ENCODE measurements at regions not wholly inside any gene's neighbourhood (a gene's known extent, or its start where the extent isn't known, plus 50 kb on each side); places are given as distances from the start of the nearest gene placed in this dataset.

DNA sequence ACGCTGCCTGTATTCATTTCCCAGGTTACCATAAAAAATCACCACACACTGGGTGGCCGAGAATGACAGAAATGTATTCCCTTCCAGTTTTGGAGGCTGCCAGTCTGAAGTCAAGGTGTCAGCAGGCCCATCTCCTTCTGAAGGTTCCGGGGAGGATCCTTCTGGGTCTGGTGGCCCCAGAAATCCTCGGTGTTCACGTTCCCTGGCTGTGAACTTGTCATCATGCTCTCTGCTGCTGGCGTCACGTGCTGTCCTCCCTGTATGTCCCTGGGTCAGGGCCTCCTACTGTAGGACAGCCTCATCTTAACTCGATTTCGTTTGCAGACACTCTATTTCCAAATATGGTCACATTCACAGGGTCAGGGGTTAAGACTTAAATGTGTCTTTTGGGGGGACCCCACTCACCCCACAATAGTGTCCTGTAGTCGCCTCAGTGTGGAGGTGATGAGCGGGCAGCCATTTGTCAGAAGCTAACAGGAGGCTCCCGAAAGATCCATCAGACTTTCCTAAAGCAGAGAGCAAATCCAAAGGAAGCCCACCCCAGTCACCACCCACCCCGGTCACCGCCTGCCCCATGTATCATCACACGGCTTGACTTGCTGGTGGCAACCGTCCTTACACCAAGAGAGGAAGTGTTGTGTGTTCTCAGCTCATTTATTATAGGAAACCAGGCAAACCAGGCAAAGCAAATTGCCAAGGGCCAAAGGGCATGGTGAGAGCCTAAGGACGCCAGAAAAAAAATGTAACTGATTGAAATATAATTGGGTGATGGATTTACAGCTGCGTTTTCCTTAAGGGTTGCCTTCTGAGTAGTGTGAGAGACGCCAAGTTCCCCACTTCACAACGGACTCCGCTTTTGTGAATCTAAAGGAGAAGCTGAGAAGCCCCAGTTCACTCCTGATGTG is 148.8 kb upstream of the ZNF236 start:
- H3K36me3 ChIP-seq (ENCODE audit: control insufficient read depth in 1 of 2, insufficient read depth in 2 of 2, low read length in 2 of 2): no peaks in the 10 kb centered on the region
- no peaks in the 10 kb centered on the region for H3K9me3 ChIP-seq (ENCODE audit: control insufficient read depth in 1 of 2, insufficient read depth in 1 of 2, low read depth in 1 of 2, low read length in 2 of 2)
- no peak overlapping the region for H3K4me3 ChIP-seq (replicated peaks in 1 of 2; ENCODE audit: low read depth in 1 of 2, low read length in 2 of 2)
- H3K27ac ChIP-seq (ENCODE audit: low read depth, low read length): no peak overlapping the region
- no peaks in the 10 kb centered on the region for H3K4me1 ChIP-seq (ENCODE audit: control insufficient read depth in 1 of 2, insufficient read depth in 2 of 2, low read length in 2 of 2)
- H3K27me3 ChIP-seq (ENCODE audit: insufficient read depth, low read length): peaks cover 4% of the 10 kb centered on the region; the same call in 1 of the 2 replicates
- CTCF ChIA-PET: no interaction called here
- intact Hi-C loops (cut with micrococcal nuclease): no loop called here
- DNase-seq (ENCODE audit: low read depth, low spot score) (no peak), ATAC-seq (no peak)
- H3K9me2 ChIP-seq (ENCODE audit: insufficient read depth): no peaks in the 10 kb centered on the region
- no peak overlapping the region for H3K9ac ChIP-seq (ENCODE audit: low read length)
- TF ChIP-seq, protein P1, sequence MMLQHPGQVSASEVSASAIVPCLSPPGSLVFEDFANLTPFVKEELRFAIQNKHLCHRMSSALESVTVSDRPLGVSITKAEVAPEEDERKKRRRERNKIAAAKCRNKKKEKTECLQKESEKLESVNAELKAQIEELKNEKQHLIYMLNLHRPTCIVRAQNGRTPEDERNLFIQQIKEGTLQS (IDR thresholded peaks at IDR 0.05): no peak
- no peak for TF ChIP-seq SRF (IDR thresholded peaks at IDR 0.05; ENCODE audit: low read depth)
- TF ChIP-seq, protein P2, sequence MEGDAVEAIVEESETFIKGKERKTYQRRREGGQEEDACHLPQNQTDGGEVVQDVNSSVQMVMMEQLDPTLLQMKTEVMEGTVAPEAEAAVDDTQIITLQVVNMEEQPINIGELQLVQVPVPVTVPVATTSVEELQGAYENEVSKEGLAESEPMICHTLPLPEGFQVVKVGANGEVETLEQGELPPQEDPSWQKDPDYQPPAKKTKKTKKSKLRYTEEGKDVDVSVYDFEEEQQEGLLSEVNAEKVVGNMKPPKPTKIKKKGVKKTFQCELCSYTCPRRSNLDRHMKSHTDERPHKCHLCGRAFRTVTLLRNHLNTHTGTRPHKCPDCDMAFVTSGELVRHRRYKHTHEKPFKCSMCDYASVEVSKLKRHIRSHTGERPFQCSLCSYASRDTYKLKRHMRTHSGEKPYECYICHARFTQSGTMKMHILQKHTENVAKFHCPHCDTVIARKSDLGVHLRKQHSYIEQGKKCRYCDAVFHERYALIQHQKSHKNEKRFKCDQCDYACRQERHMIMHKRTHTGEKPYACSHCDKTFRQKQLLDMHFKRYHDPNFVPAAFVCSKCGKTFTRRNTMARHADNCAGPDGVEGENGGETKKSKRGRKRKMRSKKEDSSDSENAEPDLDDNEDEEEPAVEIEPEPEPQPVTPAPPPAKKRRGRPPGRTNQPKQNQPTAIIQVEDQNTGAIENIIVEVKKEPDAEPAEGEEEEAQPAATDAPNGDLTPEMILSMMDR (IDR thresholded peaks at IDR 0.05 in 2 of 3, conservative IDR thresholded peaks at IDR 0.05 in 1 of 3; ENCODE audit: borderline replicate concordance in 1 of 3, insufficient read depth in 1 of 3, low read depth in 2 of 3, low read length in 2 of 3): no peak
- TF ChIP-seq RAD21 (IDR thresholded peaks at IDR 0.05; ENCODE audit: low read depth): no peak
- no peak for TF ChIP-seq SIN3A (IDR thresholded peaks at IDR 0.05; ENCODE audit: low read depth)
- TF ChIP-seq SP1 (IDR thresholded peaks at IDR 0.05; ENCODE audit: low read depth): no peak
- H3K4me2 ChIP-seq (ENCODE audit: low read length): no peak overlapping the region
- no peaks in the 10 kb centered on the region for H4K20me1 ChIP-seq (ENCODE audit: insufficient read depth)
- BruUV-seq (replicated peaks): no TSS peak
- no peak overlapping the region for H2AFZ ChIP-seq (ENCODE audit: low read depth, low read length, poor library complexity, severe bottlenecking)
- POLR2A ChIA-PET: no interaction called here
- no peaks in the 10 kb centered on the region for H3K79me2 ChIP-seq (ENCODE audit: insufficient read depth, low read length)
- RAD21 ChIA-PET (ENCODE audit: low non-redundant PET in 1 of 2, low total read pairs in 2 of 2, uncharacterized antibody in 2 of 2, unreplicated experiment in 2 of 2): no interaction called here

DNA sequence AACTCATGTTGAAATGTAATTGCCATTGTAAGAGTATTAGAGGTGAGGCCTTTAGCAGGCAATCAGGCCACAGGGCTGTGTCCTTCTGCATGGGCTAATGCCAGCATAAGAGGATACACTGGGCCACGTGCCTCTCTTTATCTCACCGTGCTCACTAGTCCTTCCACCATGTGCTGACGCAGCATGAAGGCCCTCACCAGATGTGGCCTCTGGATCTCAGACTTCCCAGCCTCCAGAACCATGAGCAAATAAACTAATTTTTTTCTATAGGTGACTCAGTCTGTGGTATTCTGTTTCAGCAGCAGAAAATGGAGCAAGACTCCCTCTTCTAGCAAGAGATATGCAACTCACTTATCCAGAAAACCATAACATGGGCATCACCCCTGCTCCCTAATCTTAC is 149.7 kb upstream of the ZNF236 start:
- Histone ChIP-seq H3K27ac (ENCODE audit: low read depth, low read length) (no peak overlapping the region), H3K4me3 (replicated peaks in 1 of 2; ENCODE audit: low read depth in 1 of 2, low read length in 2 of 2) (no peak overlapping the region), H4K20me1 (ENCODE audit: insufficient read depth) (no peaks in the 10 kb centered on the region), H2AFZ (ENCODE audit: low read depth, low read length, poor library complexity, severe bottlenecking) (no peak overlapping the region), H3K79me2 (ENCODE audit: insufficient read depth, low read length) (no peaks in the 10 kb centered on the region), H3K36me3 (ENCODE audit: control insufficient read depth in 1 of 2, insufficient read depth in 2 of 2, low read length in 2 of 2) (no peaks in the 10 kb centered on the region), H3K4me1 (ENCODE audit: control insufficient read depth in 1 of 2, insufficient read depth in 2 of 2, low read length in 2 of 2) (no peaks in the 10 kb centered on the region), H3K4me2 (ENCODE audit: low read length) (no peak overlapping the region), H3K9ac (ENCODE audit: low read length) (no peak overlapping the region), H3K27me3 (ENCODE audit: insufficient read depth, low read length) (no peaks in the 10 kb centered on the region), H3K9me2 (ENCODE audit: insufficient read depth) (no peaks in the 10 kb centered on the region), H3K9me3 (ENCODE audit: control insufficient read depth in 1 of 2, insufficient read depth in 1 of 2, low read depth in 1 of 2, low read length in 2 of 2) (no peaks in the 10 kb centered on the region)
- no peak for ATAC-seq
- ChIA-PET RAD21 (ENCODE audit: low non-redundant PET in 1 of 2, low total read pairs in 2 of 2, uncharacterized antibody in 2 of 2, unreplicated experiment in 2 of 2) (no interaction called here), POLR2A (no interaction called here), CTCF (no interaction called here)
- TF ChIP-seq ZFX (IDR thresholded peaks at IDR 0.05): no peak
- no peak for DNase-seq (ENCODE audit: low read depth, low spot score)
- intact Hi-C loops (cut with micrococcal nuclease): no loop called here
- BruUV-seq (replicated peaks): no TSS peak

Measured in HCT116 (cell line).